PC-3 (cell line): ENCODE measurements at regions not wholly inside any gene's neighbourhood (a gene's known extent, or its start where the extent isn't known, plus 50 kb on each side); places are given as distances from the start of the nearest gene placed in this dataset.

Experiments used
- EZH2 ChIP-seq: fragments of 300-600 bp; sonication (generic); IDR thresholded peaks from one replicate; pipeline ENCODE4 v1.6.1; 2017; ENCODE audit warnings: antibody characterized with exemption, mild to moderate bottlenecking, low read length; ENCODE audit not compliant: unreplicated experiment
- EZH2phosphoT487 ChIP-seq: fragments of 300-600 bp; sonication (generic); IDR thresholded peaks from 2 replicates; pipeline ENCODE4 v1.6.1; 2018; ENCODE audit warnings: mild to moderate bottlenecking, antibody characterized with exemption, low read length, borderline replicate concordance
- TF ChIP-seq, protein P1 (sequence below): fragments of 300-600 bp; sonication (generic); conservative IDR thresholded peaks from 2 replicates; pipeline ENCODE4 v1.5.1; 2017; ENCODE audit warnings: antibody characterized with exemption, low read depth, mild to moderate bottlenecking, low read length

DNA sequence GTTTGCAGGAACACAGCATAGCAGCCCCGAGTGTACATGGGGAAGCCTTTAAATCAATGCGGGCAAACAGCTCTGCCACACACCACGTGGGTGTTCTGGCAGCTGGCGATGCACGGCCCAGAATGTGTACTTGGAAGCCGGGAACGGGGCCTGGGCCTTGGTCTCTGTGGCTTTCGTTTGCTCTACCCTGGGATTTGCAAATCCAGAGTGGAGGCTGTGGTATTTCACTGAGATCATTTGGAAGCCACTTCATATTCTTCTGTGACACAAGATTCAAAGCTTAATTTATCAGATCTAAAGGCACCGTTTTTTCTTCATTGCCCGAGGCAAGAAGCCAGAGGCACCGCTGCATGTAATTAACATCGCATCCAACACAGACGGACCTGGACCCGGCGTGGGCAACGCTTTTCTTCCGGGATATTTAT is 246.3 kb upstream of the MYT1L start:
- TF ChIP-seq, protein P1, sequence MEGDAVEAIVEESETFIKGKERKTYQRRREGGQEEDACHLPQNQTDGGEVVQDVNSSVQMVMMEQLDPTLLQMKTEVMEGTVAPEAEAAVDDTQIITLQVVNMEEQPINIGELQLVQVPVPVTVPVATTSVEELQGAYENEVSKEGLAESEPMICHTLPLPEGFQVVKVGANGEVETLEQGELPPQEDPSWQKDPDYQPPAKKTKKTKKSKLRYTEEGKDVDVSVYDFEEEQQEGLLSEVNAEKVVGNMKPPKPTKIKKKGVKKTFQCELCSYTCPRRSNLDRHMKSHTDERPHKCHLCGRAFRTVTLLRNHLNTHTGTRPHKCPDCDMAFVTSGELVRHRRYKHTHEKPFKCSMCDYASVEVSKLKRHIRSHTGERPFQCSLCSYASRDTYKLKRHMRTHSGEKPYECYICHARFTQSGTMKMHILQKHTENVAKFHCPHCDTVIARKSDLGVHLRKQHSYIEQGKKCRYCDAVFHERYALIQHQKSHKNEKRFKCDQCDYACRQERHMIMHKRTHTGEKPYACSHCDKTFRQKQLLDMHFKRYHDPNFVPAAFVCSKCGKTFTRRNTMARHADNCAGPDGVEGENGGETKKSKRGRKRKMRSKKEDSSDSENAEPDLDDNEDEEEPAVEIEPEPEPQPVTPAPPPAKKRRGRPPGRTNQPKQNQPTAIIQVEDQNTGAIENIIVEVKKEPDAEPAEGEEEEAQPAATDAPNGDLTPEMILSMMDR, result no peak
- TF ChIP-seq EZH2, result no peak
- TF ChIP-seq EZH2phosphoT487, result no peak
